ENCODE measurements at regions not wholly inside any gene's neighbourhood (a gene's known extent, or its start where the extent isn't known, plus 50 kb on each side); places are given as distances from the start of the nearest gene placed in this dataset.

GRCh38 chr7:118389629-118390028 lies 165.1 kb downstream of the ANKRD7 start:
- TF ChIP-seq, protein P1, sequence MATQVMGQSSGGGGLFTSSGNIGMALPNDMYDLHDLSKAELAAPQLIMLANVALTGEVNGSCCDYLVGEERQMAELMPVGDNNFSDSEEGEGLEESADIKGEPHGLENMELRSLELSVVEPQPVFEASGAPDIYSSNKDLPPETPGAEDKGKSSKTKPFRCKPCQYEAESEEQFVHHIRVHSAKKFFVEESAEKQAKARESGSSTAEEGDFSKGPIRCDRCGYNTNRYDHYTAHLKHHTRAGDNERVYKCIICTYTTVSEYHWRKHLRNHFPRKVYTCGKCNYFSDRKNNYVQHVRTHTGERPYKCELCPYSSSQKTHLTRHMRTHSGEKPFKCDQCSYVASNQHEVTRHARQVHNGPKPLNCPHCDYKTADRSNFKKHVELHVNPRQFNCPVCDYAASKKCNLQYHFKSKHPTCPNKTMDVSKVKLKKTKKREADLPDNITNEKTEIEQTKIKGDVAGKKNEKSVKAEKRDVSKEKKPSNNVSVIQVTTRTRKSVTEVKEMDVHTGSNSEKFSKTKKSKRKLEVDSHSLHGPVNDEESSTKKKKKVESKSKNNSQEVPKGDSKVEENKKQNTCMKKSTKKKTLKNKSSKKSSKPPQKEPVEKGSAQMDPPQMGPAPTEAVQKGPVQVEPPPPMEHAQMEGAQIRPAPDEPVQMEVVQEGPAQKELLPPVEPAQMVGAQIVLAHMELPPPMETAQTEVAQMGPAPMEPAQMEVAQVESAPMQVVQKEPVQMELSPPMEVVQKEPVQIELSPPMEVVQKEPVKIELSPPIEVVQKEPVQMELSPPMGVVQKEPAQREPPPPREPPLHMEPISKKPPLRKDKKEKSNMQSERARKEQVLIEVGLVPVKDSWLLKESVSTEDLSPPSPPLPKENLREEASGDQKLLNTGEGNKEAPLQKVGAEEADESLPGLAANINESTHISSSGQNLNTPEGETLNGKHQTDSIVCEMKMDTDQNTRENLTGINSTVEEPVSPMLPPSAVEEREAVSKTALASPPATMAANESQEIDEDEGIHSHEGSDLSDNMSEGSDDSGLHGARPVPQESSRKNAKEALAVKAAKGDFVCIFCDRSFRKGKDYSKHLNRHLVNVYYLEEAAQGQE (IDR thresholded peaks at IDR 0.05; ENCODE audit: insufficient replicate concordance, low read depth), result no peak
- TF ChIP-seq CTCF (IDR thresholded peaks at IDR 0.05; ENCODE audit: insufficient read depth, low read length) (no peak), POLR2AphosphoS5 (IDR thresholded peaks at IDR 0.05; ENCODE audit: low read depth) (no peak), GABPA (IDR thresholded peaks at IDR 0.05; ENCODE audit: low read depth) (no peak), SPI1 (IDR thresholded peaks at IDR 0.05; ENCODE audit: borderline replicate concordance, low read depth) (no peak)
